NCI-H69 (cell line): ENCODE measurements at regions not wholly inside any gene's neighbourhood (a gene's known extent, or its start where the extent isn't known, plus 50 kb on each side); places are given as distances from the start of the nearest gene placed in this dataset.

Experiments used
- DNase-seq: peaks from one replicate; lab custom pipeline; 2025; lab: John Stamatoyannopoulos, UW

- no peak for DNase-seq
These were observed 133.9 kb downstream of the UCHL1 start for GRCh38 chr4:41390661-41391060.

GRCh38 chr4:41391271-41391670 lies 134.5 kb downstream of the UCHL1 start:
- DNase-seq, result no peak

GRCh38 chr4:41394481-41394894 lies 137.8 kb downstream of the UCHL1 start:
- no peak for DNase-seq

GRCh38 chr4:41396214-41396613 lies 139.5 kb downstream of the UCHL1 start:
- DNase-seq, result no peak

- DNase-seq, result no peak
These were observed 140.1 kb downstream of the UCHL1 start for GRCh38 chr4:41396869-41397268.

GRCh38 chr4:41399231-41399630 lies 138.7 kb upstream of the LIMCH1 start:
- no peak for DNase-seq

GRCh38 chr4:41400296-41400695 lies 137.7 kb upstream of the LIMCH1 start:
- DNase-seq, result no peak

GRCh38 chr4:41405464-41406112 lies 132.4 kb upstream of the LIMCH1 start:
- no peak for DNase-seq

GRCh38 chr4:41406113-41406516 lies 131.8 kb upstream of the LIMCH1 start:
- DNase-seq, result no peak

- DNase-seq, result no peak
These were observed 129.8 kb upstream of the LIMCH1 start for GRCh38 chr4:41408150-41408549.

- no peak for DNase-seq
These were observed 128.9 kb upstream of the LIMCH1 start for GRCh38 chr4:41408859-41409593.

GRCh38 chr4:41409594-41409895 lies 128.4 kb upstream of the LIMCH1 start:
- DNase-seq, result no peak

GRCh38 chr4:41410049-41410448 lies 127.9 kb upstream of the LIMCH1 start:
- DNase-seq, result no peak

GRCh38 chr4:41413670-41414411 lies 124.1 kb upstream of the LIMCH1 start:
- DNase-seq, result no peak

GRCh38 chr4:41414412-41414779 lies 123.6 kb upstream of the LIMCH1 start:
- DNase-seq, result no peak

GRCh38 chr4:41418444-41418843 lies 119.5 kb upstream of the LIMCH1 start:
- no peak for DNase-seq

- no peak for DNase-seq
These were observed 117.4 kb upstream of the LIMCH1 start for GRCh38 chr4:41420541-41420940.

GRCh38 chr4:41423117-41423516 lies 114.8 kb upstream of the LIMCH1 start:
- DNase-seq, result no peak

- no peak for DNase-seq
These were observed 113.4 kb upstream of the LIMCH1 start for GRCh38 chr4:41424522-41424921.

GRCh38 chr4:41425650-41426049 lies 112.3 kb upstream of the LIMCH1 start:
- DNase-seq, result no peak

GRCh38 chr4:41426539-41426938 lies 111.4 kb upstream of the LIMCH1 start:
- no peak for DNase-seq

- no peak for DNase-seq
These were observed 110.6 kb upstream of the LIMCH1 start for GRCh38 chr4:41427306-41427882.
